Germinal center (tissue), 1 donor: ENCODE measurements at regions not wholly inside any gene's neighbourhood (a gene's known extent, or its start where the extent isn't known, plus 50 kb on each side); places are given as distances from the start of the nearest gene placed in this dataset.
"Not testable (repeated sequence)": the region's sequence is repeated elsewhere in the genome, so short reads cannot be mapped to it uniquely, and the experiment has no call there.

Experiments
- DNase-seq: peaks from one replicate; pipeline ENCODE4 v3.0.0; 2012; ENCODE audit warnings: mixed read lengths, low spot score

GRCh38 chr12:4191642-4192041 lies 81.9 kb upstream of the CCND2 start:
- DNase-seq, result no peak

DNA sequence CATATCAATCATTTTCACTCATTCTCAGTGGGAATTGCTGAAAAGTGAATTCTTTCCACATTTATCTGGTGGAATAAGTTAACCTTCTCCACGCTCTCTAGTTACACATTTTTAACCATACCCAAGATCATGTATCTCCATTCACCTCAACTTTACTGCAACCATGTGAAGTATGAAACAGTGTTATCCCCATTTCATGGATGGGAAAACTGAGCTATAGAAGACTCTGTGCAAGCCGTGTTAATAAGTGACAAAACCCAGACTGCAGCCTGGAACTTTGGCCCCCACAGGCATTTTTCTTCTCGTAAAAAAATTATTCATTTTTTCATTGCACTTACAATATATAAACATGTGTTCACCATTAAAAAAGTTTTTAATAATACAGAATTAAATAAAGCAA lies 82.4 kb upstream of the CCND2 start:
- DNase-seq, result no peak

DNA sequence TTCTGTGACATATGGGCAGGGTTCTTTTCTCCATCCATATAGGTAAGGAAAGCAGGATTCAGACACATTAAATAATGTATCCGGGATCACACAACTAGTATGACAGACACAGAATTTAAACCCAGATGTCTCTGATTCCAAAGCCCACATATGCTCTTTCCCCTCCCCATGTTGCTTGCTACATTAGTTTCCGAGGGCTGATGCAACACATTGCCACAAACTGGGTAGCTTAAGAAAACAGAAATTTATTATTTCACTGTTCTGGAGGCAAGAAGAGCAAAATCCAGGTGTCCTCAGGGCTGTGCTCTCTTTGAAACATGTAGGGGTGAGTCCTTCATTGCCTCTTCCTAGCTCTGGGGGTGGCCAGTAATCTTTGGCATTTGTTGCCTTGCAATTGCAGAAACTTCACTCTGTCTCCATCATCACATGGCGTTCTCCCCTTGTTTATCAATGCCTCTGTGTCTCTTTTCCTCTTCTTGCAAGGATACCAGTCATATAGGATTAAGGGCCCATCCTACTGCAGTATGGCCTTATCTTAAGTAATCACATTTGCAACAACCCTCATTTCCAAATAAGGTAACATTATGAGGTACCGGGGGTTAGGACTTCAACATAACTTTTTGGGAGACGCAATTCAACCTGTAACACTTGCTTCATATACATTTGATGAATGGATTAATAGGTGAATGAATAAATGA lies 83.0 kb upstream of the CCND2 start:
- DNase-seq, result no peak

- DNase-seq, result no peak
These were observed 83.8 kb upstream of the CCND2 start for GRCh38 chr12:4189721-4190120.

DNA sequence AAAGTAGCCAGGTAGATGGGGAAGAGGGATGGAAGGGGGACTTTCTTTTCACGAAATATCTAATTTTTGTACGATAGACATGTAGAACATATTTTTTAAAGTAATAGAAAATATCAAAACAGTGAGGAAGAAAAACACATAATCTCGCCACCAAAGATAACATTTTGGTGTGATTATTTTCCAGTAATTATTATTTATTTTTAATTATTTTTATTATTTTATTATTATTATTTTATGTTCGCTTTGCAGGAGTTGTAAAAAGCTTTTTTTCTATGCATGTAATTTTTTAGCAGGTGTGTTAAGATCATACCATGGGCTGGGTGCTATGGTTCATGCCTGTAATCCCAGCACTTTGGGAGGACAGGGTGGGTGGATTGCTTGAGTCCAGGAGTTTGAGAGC lies 85.6 kb upstream of the CCND2 start:
- DNase-seq, result no peak

GRCh38 chr12:4187315-4187714 lies 86.2 kb upstream of the CCND2 start:
- DNase-seq, result not testable (repeated sequence)

- no peak for DNase-seq
These were observed 95.0 kb upstream of the CCND2 start for GRCh38 chr12:4178424-4179170.

DNA sequence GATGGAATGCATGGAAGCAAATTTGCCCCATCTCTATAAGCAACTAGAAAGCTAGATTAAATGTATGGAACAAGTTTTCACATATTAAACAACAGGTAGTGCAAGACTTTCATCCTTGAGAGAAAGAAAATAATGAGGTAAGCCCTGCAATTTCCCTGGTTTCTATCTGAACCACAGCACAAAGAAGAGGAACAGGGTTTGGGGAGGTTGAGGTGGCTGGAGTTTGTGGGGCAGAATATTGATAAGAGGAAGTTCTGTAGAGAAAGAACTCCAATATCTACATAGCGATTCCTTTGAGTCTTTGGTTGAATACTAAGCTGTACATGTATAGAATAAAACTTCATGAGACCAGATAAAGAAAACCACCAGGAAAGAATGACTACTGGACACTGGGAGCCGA lies 96.3 kb upstream of the CCND2 start:
- DNase-seq, result no peak

DNA sequence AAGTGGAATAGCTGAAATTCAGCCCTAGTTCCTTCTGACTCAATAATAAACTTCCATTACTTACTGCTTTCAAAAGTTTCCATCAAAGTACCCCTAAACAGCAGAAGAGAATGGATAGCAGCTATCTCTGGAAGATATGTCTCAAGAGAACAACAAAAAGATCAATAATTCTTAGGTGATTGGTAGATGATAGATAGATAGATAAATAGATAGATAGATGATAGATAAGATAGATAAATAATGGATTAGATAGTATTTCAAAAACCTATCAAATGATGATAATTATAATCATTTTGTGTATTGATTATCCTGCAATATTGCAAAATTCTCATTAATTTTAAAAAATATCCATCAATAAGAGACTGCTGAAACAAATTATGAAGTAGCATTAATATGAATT lies 97.4 kb upstream of the CCND2 start:
- DNase-seq, result no peak

GRCh38 chr12:4174417-4174816 lies 99.1 kb upstream of the CCND2 start:
- no peak for DNase-seq

DNA sequence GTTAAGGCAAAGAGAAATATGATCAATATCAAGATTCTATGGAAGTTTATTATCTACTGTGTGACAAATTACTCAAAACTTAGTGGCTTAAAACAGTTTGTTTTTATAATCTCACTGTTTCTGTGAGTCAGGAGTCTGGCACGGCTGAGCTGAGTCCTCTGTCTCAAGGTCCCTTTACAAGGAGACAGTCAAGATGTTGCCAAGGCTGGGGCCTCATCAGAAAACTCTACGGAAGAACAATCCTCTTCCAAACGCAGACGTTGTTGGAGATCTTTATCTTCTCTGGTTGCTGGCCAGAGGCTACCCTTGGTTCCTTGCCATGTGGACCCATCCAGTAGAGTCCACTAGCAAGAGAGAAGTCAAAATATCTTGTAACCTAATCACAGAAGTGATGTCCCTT lies 100.6 kb upstream of the CCND2 start:
- no peak for DNase-seq

DNA sequence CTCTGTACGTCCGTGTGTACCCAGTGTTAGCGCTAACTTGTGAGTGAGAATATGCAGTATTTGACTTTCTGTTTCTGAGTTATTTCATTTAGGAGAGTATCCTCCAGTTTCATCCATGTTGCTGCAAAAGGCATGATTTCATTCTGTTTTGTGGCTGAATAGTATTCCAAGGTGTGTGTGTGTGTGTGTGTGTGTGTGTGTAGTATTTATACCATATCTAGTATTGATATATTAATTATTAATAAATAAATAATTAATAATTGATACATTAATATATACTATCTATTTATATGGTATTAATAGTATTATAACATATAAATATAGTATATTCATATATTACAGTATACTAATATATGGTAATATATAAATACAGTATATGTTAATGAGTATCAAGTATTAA lies 101.8 kb upstream of the CCND2 start:
- DNase-seq, result no peak

- no peak for DNase-seq
These were observed 103.6 kb upstream of the CCND2 start for GRCh38 chr12:4169959-4170358.

- DNase-seq, result no peak
These were observed 104.0 kb upstream of the CCND2 start for GRCh38 chr12:4169531-4169930.

GRCh38 chr12:4168036-4168435 lies 105.5 kb upstream of the CCND2 start:
- no peak for DNase-seq

GRCh38 chr12:4164559-4165558 lies 108.7 kb upstream of the CCND2 start:
- peak; percentile 62 for DNase-seq

- DNase-seq, result no peak
These were observed 109.4 kb upstream of the CCND2 start for GRCh38 chr12:4164188-4164558.

GRCh38 chr12:4161718-4162117 lies 111.8 kb upstream of the CCND2 start:
- DNase-seq, result no peak

GRCh38 chr12:4160314-4161040 lies 113.1 kb upstream of the CCND2 start:
- DNase-seq, result no peak

GRCh38 chr12:4159851-4160250 lies 113.7 kb upstream of the CCND2 start:
- DNase-seq, result no peak

DNA sequence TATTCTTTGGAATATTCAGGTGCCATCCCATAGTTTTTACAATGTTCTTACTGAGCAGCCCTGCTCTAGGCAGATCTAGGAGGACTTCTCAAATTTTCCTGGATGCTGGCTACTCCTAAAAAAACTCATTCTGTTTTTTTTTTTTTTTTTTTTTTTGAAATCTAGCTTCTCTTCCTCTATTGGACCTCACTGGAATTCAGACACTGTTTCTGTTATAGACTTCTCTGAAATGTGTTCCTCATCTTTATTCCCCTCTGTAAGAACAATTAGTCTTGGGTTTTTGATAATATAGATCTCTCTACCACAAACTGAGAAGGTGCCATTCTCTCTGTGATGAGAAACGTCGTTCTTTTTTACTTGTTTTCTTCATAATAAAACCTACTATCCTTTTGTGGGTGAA lies 115.3 kb upstream of the CCND2 start:
- DNase-seq, result no peak

GRCh38 chr12:4157122-4157521 lies 116.4 kb upstream of the CCND2 start:
- DNase-seq, result no peak
